Rectal smooth muscle tissue (tissue), 1 donor: ENCODE measurements at regions not wholly inside any gene's neighbourhood (a gene's known extent, or its start where the extent isn't known, plus 50 kb on each side); places are given as distances from the start of the nearest gene placed in this dataset.

ENCODE experiments used
- H3K27ac ChIP-seq: one replicate; pipeline ENCODE4 v1.7.0; 2013; ENCODE audit warnings: low read depth, low read length, inconsistent platforms
- H3K27me3 ChIP-seq: one replicate; pipeline ENCODE4 v1.7.0; 2013; ENCODE audit warnings: low read length; ENCODE audit not compliant: control insufficient read depth, insufficient read depth
- H3K36me3 ChIP-seq: one replicate; pipeline ENCODE4 v1.7.0; 2013; ENCODE audit warnings: low read length; ENCODE audit not compliant: control insufficient read depth, insufficient read depth
- H3K4me1 ChIP-seq: one replicate; pipeline ENCODE4 v1.7.0; 2013; ENCODE audit warnings: low read length; ENCODE audit not compliant: control insufficient read depth, insufficient read depth
- H3K4me3 ChIP-seq: one replicate; pipeline ENCODE4 v1.7.0; 2013; ENCODE audit warnings: low read length
- H3K9ac ChIP-seq: one replicate; pipeline ENCODE4 v1.7.0; 2013; ENCODE audit warnings: low read length

- no peaks in the 10 kb centered on the region for H3K36me3 ChIP-seq
- H3K9ac ChIP-seq: no peak overlapping the region
- no peaks in the 10 kb centered on the region for H3K4me1 ChIP-seq
- no peak overlapping the region for H3K27ac ChIP-seq
- H3K27me3 ChIP-seq: no peaks in the 10 kb centered on the region
- no peak overlapping the region for H3K4me3 ChIP-seq
Measured at GRCh38 chr7:136251826-136252225, 274.7 kb upstream of the MTPN start.

- Histone ChIP-seq H3K4me3 (no peak overlapping the region), H3K27ac (no peak overlapping the region), H3K9ac (no peak overlapping the region), H3K27me3 (no peaks in the 10 kb centered on the region), H3K4me1 (no peaks in the 10 kb centered on the region), H3K36me3 (no peaks in the 10 kb centered on the region)
Measured at GRCh38 chr7:136247211-136247610, 270.1 kb upstream of the MTPN start.

DNA sequence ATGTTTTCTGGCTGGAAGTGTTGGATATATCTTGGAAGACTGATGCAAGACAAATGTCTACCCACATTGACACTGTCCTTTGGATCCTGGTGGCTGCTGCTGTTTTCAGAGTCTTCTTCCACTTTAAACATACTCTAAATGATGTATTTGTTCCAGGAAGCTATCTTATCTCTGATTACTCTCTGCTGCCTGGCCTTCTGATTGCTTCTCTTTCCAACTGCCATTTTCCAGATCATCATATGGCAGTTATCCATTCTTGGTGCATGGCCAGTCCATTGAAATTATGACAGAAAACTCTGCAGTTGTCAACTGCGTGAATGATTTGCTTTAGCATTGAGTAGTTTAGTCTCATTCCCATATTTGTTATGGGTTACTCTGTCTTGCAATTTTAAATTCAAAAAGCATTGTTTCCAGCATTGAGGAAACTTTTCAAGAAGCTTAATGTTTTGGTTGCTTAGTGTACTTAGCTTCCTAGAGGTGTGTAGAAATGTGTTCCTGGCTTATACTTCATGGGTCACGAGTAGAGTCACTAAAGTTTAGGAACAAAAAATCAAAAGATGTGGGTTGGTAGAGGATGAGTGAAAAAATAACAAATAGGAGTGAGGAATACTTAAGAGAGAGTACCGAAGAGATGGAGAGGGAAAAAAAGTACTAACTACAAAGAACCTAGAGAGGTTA lies 268.3 kb upstream of the MTPN start:
- Histone ChIP-seq H3K4me1 (no peaks in the 10 kb centered on the region), H3K27ac (no peak overlapping the region), H3K9ac (no peak overlapping the region), H3K27me3 (no peaks in the 10 kb centered on the region), H3K4me3 (no peak overlapping the region), H3K36me3 (no peaks in the 10 kb centered on the region)

DNA sequence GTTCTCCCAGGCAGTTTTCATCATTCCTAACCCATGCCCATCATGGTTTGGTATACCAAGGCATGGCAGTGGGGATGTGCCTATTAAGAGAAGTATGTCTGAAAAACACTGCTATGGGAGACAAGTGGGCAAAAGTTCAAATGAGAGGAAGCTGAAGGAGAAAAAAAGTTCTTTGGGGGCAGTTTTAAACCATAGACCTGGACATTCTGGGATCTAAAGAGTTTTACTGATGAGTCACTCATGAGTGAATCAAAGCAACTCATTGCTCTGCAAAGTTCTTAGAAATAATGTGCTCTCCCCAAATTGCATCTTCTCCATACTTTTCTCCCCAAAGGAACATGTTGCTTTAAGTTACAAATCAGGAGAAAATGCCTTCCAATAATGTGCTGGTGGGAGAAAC lies 256.9 kb upstream of the MTPN start:
- H3K9ac ChIP-seq: no peak overlapping the region

GRCh38 chr7:136230210-136230609 lies 253.1 kb upstream of the MTPN start:
- no peaks in the 10 kb centered on the region for H3K36me3 ChIP-seq
- no peak overlapping the region for H3K4me3 ChIP-seq
- H3K4me1 ChIP-seq: no peaks in the 10 kb centered on the region
- H3K27me3 ChIP-seq: no peaks in the 10 kb centered on the region
- no peak overlapping the region for H3K27ac ChIP-seq
- no peak overlapping the region for H3K9ac ChIP-seq

More for the DNA sequence above, 256.9 kb upstream of the MTPN start:
- no peaks in the 10 kb centered on the region for H3K27me3 ChIP-seq
- no peak overlapping the region for H3K4me3 ChIP-seq
- no peaks in the 10 kb centered on the region for H3K4me1 ChIP-seq
- H3K27ac ChIP-seq: no peak overlapping the region
- no peaks in the 10 kb centered on the region for H3K36me3 ChIP-seq

DNA sequence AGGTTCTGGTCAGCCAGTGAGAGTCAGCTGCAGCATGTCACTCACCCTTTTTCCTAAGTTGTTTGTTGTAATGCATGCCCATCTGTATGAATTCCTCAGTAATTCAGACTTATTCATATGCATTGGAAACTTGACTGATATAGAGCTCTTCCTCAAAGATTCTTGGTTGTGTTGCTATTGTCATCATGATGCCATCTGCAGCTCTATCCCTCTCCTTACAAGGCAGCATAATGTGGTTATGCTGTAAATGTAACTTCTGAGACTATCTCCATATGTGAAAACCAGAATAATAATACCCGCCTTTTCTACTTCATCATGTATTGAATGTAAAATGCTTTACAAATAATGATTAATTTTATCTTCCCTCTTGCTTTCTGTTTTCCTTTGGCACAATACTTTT lies 252.6 kb upstream of the MTPN start:
- H3K4me3 ChIP-seq: no peak overlapping the region
- H3K27ac ChIP-seq: no peak overlapping the region
- no peaks in the 10 kb centered on the region for H3K4me1 ChIP-seq
- H3K27me3 ChIP-seq: no peaks in the 10 kb centered on the region
- no peak overlapping the region for H3K9ac ChIP-seq
- H3K36me3 ChIP-seq: no peaks in the 10 kb centered on the region

DNA sequence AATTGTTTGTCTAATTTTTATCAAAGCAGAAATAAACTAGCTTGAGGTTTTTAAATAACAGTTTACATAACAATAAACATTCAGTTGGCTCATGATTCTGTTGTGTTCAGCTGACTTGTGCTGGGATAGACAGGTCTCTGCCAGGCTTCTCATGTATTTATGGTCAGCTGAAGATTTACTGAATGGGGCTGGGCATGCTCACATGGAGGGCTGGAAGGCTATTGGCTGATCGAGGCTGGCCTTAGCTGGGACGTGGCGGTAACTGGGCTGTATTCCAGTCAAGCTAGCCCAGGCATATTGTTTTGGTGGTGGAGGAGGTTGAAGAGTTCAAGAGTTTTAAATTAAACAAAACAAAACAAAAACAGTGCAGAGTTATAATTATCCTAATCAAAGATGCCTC lies 251.0 kb upstream of the MTPN start:
- no peak overlapping the region for H3K9ac ChIP-seq
- no peak overlapping the region for H3K27ac ChIP-seq
- H3K36me3 ChIP-seq: no peaks in the 10 kb centered on the region
- no peak overlapping the region for H3K4me3 ChIP-seq
- no peaks in the 10 kb centered on the region for H3K27me3 ChIP-seq
- H3K4me1 ChIP-seq: no peaks in the 10 kb centered on the region

GRCh38 chr7:136214356-136214755 lies 237.2 kb upstream of the MTPN start:
- Histone ChIP-seq H3K27ac (no peak overlapping the region), H3K27me3 (no peaks in the 10 kb centered on the region), H3K9ac (no peak overlapping the region), H3K4me3 (no peak overlapping the region), H3K4me1 (no peaks in the 10 kb centered on the region), H3K36me3 (no peaks in the 10 kb centered on the region)

DNA sequence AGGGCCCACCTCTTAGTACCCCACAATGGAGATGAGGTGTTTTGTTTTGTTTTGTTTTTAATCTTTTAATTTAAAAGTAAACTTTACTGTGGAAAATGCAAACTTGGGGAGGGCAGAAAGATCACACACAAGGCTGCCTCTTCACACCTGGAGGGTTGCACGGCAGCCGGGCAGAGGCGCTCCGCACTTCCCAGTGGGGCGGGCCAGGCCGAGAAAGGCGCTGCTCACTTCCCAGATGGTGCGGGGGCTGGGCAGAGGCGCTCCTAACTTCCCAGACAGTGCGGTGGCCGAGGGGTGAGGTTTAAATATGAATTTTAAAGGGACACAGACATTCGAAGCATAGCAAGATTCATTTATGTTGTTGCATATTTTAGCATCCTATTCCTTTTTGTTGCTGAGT lies 235.9 kb upstream of the MTPN start:
- Histone ChIP-seq H3K4me3 (no peak overlapping the region), H3K4me1 (no peaks in the 10 kb centered on the region), H3K36me3 (no peaks in the 10 kb centered on the region), H3K27ac (no peak overlapping the region), H3K27me3 (no peaks in the 10 kb centered on the region), H3K9ac (no peak overlapping the region)

DNA sequence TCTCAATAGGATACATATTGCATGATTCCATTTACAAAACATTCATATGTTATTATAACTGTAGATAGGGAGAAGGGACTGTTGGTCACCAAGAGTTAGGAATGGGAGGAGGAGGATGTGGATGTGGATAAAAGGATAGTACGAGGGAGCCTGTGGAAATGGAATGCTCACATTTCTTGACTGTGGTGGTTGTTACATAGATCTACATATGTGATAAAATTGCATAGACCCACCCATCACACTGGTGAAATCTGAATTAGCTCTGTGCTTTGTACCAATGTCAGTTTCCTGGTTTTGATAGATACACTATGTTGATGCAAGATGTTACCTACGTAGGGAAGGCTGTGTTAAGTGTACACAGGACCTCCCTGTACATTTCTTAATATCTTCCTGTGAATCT lies 233.5 kb upstream of the MTPN start:
- Histone ChIP-seq H3K36me3 (no peaks in the 10 kb centered on the region), H3K9ac (no peak overlapping the region), H3K27ac (no peak overlapping the region), H3K4me1 (no peaks in the 10 kb centered on the region), H3K4me3 (no peak overlapping the region), H3K27me3 (no peaks in the 10 kb centered on the region)

DNA sequence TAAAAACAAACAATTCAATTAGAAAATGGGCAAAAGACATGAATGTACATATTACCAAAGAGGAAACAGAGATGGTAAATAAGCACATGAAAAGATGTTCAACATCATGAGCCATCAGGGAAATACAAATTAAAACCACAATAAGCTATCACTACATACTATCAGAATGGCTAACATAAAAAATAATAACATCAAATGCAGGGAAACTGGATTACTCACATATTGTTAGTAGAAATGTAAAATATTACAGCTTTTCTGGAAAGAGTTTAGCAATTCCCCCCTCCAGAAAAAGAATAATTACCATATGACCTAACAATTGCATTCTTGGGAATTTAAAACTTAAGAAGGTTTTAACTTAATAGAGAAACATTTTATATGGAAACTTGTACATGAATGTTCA lies 232.9 kb upstream of the MTPN start:
- H3K9ac ChIP-seq: no peak overlapping the region
- H3K27me3 ChIP-seq: no peaks in the 10 kb centered on the region
- H3K36me3 ChIP-seq: no peaks in the 10 kb centered on the region
- H3K4me1 ChIP-seq: no peaks in the 10 kb centered on the region
- H3K27ac ChIP-seq: no peak overlapping the region
- no peak overlapping the region for H3K4me3 ChIP-seq

DNA sequence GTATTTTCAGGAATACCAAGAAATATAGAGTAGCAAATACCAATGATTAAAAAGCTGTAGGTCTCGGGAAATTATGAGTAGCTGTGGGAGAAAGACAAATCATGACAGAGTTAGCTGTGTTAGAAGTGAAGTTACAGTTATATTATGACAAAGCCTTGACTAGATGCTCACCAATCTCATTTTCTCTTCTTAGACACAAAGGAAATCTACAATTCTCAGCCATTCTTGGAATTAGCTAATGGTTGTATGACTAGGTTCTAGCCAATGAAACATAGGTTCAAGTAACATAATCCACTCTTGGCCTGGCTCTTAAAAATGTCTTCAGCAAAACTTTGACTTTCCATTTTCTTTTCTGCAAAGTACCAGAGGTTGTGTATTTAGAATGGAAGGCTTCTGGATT lies 228.8 kb upstream of the MTPN start:
- no peaks in the 10 kb centered on the region for H3K4me1 ChIP-seq
- H3K36me3 ChIP-seq: no peaks in the 10 kb centered on the region
- H3K9ac ChIP-seq: no peak overlapping the region
- H3K27ac ChIP-seq: no peak overlapping the region
- no peak overlapping the region for H3K4me3 ChIP-seq
- H3K27me3 ChIP-seq: no peaks in the 10 kb centered on the region

DNA sequence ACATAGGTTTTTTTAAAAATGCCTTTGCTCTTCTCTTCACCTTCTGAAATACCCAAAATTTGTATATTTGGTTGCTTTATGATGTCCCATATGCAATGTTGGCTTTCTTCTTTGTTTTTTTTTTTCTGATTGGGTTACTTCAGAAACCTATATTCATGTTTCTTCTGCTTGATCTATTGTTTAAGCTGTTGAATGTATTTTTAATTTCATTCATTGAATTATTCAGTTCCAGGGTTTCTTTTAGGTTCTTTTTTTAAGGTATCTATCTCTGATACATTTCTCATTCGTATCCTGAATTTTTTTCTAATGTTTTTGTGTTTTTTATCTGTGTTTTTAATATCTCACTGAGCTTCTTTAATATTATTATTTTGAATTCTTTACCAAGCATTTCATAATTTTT lies 221.0 kb upstream of the MTPN start:
- H3K27me3 ChIP-seq: no peaks in the 10 kb centered on the region
- no peak overlapping the region for H3K4me3 ChIP-seq
- H3K4me1 ChIP-seq: no peaks in the 10 kb centered on the region
- no peaks in the 10 kb centered on the region for H3K36me3 ChIP-seq
- no peak overlapping the region for H3K9ac ChIP-seq
- H3K27ac ChIP-seq: no peak overlapping the region
